ENCODE measurements at regions not wholly inside any gene's neighbourhood (a gene's known extent, or its start where the extent isn't known, plus 50 kb on each side); places are given as distances from the start of the nearest gene placed in this dataset.
"Not testable (repeated sequence)": the region's sequence is repeated elsewhere in the genome, so short reads cannot be mapped to it uniquely, and the experiment has no call there.

DNA sequence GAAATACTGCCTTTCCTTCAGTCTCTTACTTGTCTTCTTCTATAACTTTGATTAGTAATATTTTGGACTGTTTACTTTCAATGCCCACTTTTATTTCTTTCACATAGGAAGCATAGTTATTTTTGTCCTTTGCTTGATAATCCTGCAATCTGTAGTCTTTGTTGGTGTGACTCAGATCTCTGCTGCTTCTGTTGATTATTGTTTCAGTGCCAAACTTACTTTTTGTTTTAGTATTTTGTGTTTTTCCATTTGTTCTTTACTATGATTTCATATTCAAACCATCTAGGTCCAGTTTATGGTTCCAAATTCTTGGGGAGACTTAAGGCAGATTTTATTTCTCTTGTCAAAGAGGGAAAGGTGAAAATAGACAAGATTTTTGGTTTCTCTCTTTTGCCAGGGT, 399.9 kb downstream of the HLX start:
- H3K27me3 Mint-ChIP-seq (ENCODE audit: low read depth) = peaks cover 18% of the 10 kb centered on the region
- ATAC-seq (no peak), DNase-seq (no peak)

DNA sequence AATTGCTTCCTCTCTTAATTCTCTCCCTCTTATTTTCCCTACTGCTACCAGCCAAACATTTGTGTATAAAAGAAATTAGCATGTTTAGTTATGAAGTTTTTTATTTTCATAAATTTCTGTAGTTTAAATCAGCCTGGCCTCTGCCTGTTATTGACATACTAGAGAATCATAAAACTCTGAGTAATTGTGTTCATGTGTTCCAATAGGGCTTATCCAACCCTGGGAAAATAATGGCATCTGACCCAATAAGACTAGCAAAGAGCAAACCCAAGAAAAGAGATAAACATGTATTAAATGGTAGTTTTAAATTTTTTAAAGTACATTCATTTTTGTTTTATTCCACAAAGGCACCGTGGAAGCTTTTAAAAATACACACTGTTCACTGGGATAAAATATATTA, 404.3 kb downstream of the HLX start:
- H3K4me1 Mint-ChIP-seq (ENCODE audit: low read depth) = no peaks in the 10 kb centered on the region
- H3K27me3 Mint-ChIP-seq (ENCODE audit: low read depth) = peaks cover 23% of the 10 kb centered on the region
- H3K4me3 Mint-ChIP-seq = no peak overlapping the region
- ATAC-seq (no peak), DNase-seq (no peak)
- H3K36me3 Mint-ChIP-seq (ENCODE audit: insufficient read depth) = no peaks in the 10 kb centered on the region
- H3K9me3 Mint-ChIP-seq = no peaks in the 10 kb centered on the region

More for the DNA sequence above, 399.9 kb downstream of the HLX start:
- Mint-ChIP-seq H3K4me1 (ENCODE audit: low read depth) (no peaks in the 10 kb centered on the region), H3K4me3 (no peak overlapping the region), H3K9me3 (no peaks in the 10 kb centered on the region), H3K36me3 (ENCODE audit: insufficient read depth) (no peaks in the 10 kb centered on the region)

DNA sequence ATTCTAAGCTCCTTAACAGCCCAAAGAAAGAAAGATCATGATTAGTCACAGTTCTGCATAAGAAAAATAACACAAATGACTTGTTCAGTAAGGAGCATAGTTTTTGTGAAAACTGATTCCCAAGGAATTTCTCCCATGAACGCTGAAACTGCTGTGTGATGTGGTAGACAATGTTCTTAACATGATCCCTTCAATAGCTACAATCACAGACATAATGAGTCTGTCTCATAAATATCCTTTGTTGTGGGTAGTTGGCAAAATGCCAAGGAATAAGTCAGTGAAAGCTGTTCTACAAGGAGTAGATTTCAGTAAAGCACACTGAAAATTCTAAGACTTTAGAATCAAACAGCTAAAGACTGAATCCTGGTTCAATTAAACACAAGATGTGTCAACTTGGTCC, 404.8 kb downstream of the HLX start:
- Mint-ChIP-seq H3K36me3 (ENCODE audit: insufficient read depth) (no peaks in the 10 kb centered on the region), H3K4me1 (ENCODE audit: low read depth) (no peaks in the 10 kb centered on the region), H3K4me3 (no peak overlapping the region), H3K9me3 (no peaks in the 10 kb centered on the region), H3K27me3 (ENCODE audit: low read depth) (peaks cover 23% of the 10 kb centered on the region)
- DNase-seq (no peak), ATAC-seq (no peak)

DNA sequence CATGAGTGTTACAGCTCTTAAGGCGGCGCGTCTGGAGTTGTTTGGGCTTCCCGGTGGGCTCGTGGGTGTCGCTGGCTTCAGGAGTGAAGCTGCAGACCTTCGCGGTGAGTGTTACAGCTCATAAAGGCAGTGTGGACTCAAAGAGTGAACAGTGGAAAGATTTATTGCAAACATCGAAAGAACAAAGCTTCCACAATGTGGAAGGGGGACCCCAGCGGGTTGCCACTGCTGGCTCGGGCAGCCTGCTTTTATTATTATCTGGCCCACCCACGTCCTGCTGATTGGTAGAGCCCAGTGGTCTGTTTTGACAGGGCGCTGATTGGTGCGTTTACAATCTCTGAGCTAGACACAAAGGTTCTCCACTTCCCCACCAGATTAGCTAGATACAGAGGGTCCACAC, 405.7 kb downstream of the HLX start:
- not testable (repeated sequence) for H3K4me1 Mint-ChIP-seq (ENCODE audit: low read depth); DNase-seq; ATAC-seq; H3K9me3 Mint-ChIP-seq; H3K4me3 Mint-ChIP-seq; H3K36me3 Mint-ChIP-seq (ENCODE audit: insufficient read depth)
- peaks cover 23% of the 10 kb centered on the region for H3K27me3 Mint-ChIP-seq (ENCODE audit: low read depth)

DNA sequence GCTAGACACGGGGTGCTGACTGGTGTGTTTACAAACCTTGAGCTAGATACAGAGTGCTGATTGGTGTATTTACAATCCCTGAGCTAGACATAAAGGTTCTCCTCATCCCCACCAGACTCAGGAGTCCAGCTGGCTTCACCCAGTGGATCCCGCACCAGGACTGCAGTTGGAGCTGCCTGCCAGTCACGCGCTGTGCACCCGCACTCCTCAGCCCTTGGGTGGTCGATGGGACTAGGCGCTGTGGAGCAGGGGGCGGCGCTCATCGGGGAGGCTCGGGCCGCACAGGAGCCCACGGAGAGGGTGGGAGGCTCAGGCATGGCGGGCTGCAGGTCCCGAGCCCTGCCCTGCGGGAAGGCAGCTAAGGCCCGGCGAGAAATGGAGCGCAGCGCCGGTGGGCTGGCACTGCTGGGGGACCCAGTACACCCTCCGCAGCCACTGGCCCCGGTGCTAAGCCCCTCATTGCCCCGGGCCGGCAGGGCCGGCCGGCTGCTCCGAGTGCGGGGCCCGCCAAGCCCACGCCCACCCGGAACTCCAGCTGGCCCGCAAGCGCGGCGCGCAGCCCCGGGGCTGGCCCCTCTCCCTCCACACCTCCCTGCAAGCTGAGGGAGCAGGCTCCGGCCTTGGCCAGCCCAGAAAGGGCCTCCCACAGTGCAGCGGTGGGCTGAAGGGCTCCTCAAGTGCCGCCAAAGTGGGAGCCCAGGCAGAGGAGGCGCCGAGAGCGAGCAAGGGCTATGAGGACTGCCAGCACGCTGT, 406.4 kb downstream of the HLX start:
- H3K9me3 Mint-ChIP-seq; H3K36me3 Mint-ChIP-seq (ENCODE audit: insufficient read depth); DNase-seq; H3K4me3 Mint-ChIP-seq; ATAC-seq; H3K4me1 Mint-ChIP-seq (ENCODE audit: low read depth): not testable (repeated sequence)
- peaks cover 23% of the 10 kb centered on the region for H3K27me3 Mint-ChIP-seq (ENCODE audit: low read depth)

DNA sequence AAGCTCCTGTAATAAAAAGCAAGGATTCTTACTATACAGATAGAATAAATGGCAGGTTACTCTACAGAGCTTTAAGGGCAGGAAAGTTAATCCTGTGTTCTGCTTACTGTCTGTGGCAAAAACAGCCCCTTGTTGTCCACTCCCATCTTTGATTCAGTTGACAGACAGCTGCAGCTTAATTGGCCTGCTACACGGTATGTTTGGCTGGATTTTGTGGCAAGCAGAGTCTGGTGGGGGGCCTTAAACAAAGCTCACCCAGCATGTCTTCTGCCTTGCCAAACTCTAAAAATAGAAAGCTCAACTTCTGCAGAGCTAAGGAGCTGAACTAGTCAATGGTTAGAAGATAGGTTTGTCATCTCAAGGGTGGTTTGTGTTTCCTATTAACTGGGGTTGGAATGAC, 407.2 kb downstream of the HLX start:
- no peaks in the 10 kb centered on the region for H3K9me3 Mint-ChIP-seq
- H3K36me3 Mint-ChIP-seq (ENCODE audit: insufficient read depth) = no peaks in the 10 kb centered on the region
- no peak overlapping the region for H3K4me3 Mint-ChIP-seq
- DNase-seq (no peak), ATAC-seq (no peak)
- H3K27me3 Mint-ChIP-seq (ENCODE audit: low read depth) = peaks cover 21% of the 10 kb centered on the region
- H3K4me1 Mint-ChIP-seq (ENCODE audit: low read depth) = no peaks in the 10 kb centered on the region

DNA sequence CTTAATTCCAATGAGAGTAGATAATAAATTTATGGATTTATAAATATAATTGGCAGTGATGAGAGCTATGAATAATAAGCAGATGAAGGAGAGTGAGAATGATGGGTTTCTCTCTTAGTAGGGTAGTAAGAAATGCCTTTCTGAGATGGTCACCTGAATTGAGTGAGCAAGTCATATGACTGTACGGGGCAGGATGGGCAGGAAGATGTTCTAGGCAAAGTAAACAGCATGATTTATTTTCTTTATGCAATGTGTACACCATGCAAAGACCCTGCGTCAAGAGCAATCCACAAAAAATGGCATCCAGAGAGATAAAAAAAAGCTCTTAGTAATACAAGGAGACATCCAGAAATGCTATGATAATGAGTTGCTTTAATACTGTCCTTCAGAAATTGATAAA, 409.9 kb downstream of the HLX start:
- H3K9me3 Mint-ChIP-seq = no peaks in the 10 kb centered on the region
- no peaks in the 10 kb centered on the region for H3K36me3 Mint-ChIP-seq (ENCODE audit: insufficient read depth)
- DNase-seq (no peak), ATAC-seq (no peak)
- peaks cover 6% of the 10 kb centered on the region for H3K27me3 Mint-ChIP-seq (ENCODE audit: low read depth)
- H3K4me1 Mint-ChIP-seq (ENCODE audit: low read depth) = no peaks in the 10 kb centered on the region
- H3K4me3 Mint-ChIP-seq = no peak overlapping the region

DNA sequence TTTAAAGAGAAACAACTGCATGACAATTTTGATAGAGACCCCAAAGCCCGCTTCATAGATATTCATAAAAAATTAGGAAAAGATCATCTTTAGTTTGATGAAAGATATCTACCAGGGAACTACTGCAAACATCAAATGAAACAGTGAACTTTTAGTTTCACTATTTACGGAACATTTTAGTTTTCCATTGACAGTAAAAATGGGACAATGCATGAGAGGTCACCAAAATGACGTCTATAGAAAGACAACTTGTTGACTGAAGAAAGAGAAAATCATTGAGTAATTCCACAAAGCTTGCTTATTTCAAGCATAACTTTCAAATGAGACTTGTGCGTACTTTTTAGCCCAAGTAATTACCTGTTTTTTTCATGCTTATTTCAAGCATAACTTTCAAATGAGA, 411.4 kb downstream of the HLX start:
- Mint-ChIP-seq H3K4me1 (ENCODE audit: low read depth) (no peaks in the 10 kb centered on the region), H3K27me3 (ENCODE audit: low read depth) (no peaks in the 10 kb centered on the region), H3K4me3 (no peak overlapping the region), H3K9me3 (no peaks in the 10 kb centered on the region), H3K36me3 (ENCODE audit: insufficient read depth) (no peaks in the 10 kb centered on the region)
- DNase-seq (no peak), ATAC-seq (no peak)

DNA sequence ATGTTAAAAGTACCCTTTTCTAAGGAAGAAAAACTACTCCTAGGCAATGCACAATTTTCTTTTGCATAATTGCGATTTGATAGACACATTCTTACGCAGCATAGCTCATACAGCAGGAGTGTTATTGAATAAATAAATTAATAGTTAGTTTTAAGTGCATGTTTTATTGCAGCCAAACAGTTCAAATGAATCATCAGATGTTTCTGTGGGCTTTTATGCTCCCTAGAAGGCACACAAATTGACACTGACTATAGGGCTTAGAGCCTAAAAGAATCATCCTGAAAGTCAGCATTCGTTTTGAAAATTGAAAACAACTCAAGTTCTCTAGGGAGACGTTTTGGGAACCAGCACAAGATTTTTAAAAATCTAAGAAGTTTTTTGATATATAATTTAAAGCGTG, 411.9 kb downstream of the HLX start:
- ATAC-seq = no peak
- no peaks in the 10 kb centered on the region for H3K27me3 Mint-ChIP-seq (ENCODE audit: low read depth)
- H3K4me1 Mint-ChIP-seq (ENCODE audit: low read depth) = no peaks in the 10 kb centered on the region
- DNase-seq = no peak
- H3K9me3 Mint-ChIP-seq = no peaks in the 10 kb centered on the region
- H3K4me3 Mint-ChIP-seq = no peak overlapping the region
- H3K36me3 Mint-ChIP-seq (ENCODE audit: insufficient read depth) = no peaks in the 10 kb centered on the region

DNA sequence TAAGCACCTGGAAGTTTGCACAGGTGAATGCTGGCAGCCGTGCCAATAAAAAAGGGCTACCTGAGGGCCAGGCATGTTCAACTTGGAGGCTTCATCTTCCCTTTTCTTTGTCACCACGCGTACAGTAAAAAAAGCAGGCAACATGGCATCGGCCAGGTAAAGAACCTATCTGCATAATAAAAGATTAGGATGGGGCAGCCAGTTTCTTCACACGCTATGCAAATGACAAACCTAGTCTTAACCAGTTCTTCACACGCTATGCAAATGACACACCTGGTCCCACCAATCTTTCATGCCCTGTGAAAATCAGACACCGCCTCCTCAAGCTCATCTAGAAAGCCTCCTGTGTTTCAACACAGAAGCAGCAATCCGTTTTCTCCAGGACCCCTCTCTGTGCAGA, 413.4 kb downstream of the HLX start:
- Mint-ChIP-seq H3K4me1 (ENCODE audit: low read depth) (no peaks in the 10 kb centered on the region), H3K36me3 (ENCODE audit: insufficient read depth) (no peaks in the 10 kb centered on the region), H3K27me3 (ENCODE audit: low read depth) (no peaks in the 10 kb centered on the region), H3K9me3 (no peaks in the 10 kb centered on the region), H3K4me3 (no peak overlapping the region)
- DNase-seq (no peak), ATAC-seq (no peak)

DNA sequence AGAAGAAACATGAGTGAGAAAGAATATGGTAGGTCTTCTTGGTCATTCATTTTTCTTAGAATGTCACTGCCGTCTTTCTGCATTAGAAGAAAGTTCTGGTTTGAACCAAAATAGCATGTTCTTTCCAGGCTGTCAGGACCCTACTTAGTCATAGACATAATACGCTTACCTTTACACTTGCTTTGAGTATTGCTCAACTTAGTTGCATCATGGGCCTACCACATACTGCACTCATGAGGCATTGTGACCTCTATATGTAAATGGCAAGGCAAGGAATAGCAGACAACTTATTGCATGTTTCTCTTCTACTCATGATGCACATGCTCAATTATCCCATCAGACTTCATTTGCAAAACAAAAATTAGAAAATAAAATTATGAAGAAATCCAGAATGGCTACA, 415.0 kb downstream of the HLX start:
- no peaks in the 10 kb centered on the region for H3K9me3 Mint-ChIP-seq
- H3K27me3 Mint-ChIP-seq (ENCODE audit: low read depth) = no peaks in the 10 kb centered on the region
- no peak overlapping the region for H3K4me3 Mint-ChIP-seq
- ATAC-seq (no peak), DNase-seq (no peak)
- H3K4me1 Mint-ChIP-seq (ENCODE audit: low read depth) = no peaks in the 10 kb centered on the region
- H3K36me3 Mint-ChIP-seq (ENCODE audit: insufficient read depth) = no peaks in the 10 kb centered on the region

DNA sequence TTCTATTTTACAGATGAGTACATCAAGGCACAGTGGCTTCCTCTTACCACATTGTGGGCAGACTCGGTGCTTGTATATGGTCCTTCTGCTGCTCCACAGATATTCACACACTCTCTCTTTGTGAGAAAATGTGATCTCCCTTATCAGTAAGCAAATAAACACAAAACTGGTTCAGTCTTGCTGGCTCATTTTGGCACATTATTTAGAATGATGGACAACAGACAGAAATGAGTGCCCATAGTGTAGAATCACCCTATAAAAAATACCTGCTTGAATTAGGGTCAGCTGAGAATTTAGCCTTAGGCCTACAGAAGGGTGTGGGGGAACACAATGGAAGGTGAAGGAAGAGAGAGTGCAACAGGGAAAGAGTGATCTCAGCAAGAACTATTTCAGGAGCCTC, 423.1 kb downstream of the HLX start:
- Mint-ChIP-seq H3K9me3 (no peaks in the 10 kb centered on the region), H3K36me3 (ENCODE audit: insufficient read depth) (no peaks in the 10 kb centered on the region), H3K4me3 (no peak overlapping the region), H3K27me3 (ENCODE audit: low read depth) (peaks cover 14% of the 10 kb centered on the region), H3K4me1 (ENCODE audit: low read depth) (no peaks in the 10 kb centered on the region)
- ATAC-seq (no peak), DNase-seq (no peak)

DNA sequence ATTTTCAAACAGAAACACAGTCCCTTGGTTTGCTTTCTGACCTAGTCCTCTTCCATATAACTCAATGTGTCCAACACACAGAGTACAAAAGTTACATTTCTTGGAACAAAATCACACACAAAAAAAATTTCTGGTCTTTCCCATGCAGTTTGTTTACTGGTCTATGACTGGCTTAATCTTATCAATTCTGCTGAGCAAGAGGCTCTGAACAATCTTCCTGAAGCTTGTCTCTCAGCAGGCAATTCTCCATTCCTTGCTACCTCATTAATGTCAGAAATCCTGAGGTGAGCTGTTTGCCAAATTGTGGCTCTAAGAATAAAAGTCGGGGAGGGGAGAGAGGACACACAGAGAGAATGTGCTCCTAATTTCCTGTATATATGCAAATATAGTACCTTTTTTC, 423.6 kb downstream of the HLX start:
- Mint-ChIP-seq H3K9me3 (no peaks in the 10 kb centered on the region), H3K36me3 (ENCODE audit: insufficient read depth) (no peaks in the 10 kb centered on the region), H3K27me3 (ENCODE audit: low read depth) (peaks cover 14% of the 10 kb centered on the region), H3K4me3 (no peak overlapping the region), H3K4me1 (ENCODE audit: low read depth) (no peaks in the 10 kb centered on the region)
- DNase-seq (no peak), ATAC-seq (no peak)

DNA sequence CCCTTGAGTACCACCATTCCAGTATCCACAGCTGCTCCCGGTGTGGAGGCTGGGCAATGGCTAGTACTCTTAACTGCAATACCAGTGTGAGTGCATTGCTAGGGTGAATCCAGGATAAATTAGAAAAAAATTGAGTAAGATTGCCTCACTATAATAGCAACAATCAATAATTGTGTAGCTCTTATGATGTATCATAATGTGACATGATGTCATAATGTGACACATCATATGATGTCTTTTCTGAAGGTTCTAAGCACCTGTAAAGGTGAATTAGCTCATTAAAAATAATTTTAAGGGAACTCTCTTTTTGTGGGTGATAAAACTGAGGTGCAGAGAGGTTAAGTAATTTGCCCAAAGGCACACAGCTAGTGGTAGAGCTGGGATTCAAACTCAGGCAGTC, 424.4 kb downstream of the HLX start:
- no peak for DNase-seq
- Mint-ChIP-seq H3K27me3 (ENCODE audit: low read depth) (peaks cover 14% of the 10 kb centered on the region), H3K4me1 (ENCODE audit: low read depth) (no peaks in the 10 kb centered on the region), H3K9me3 (no peaks in the 10 kb centered on the region), H3K36me3 (ENCODE audit: insufficient read depth) (no peaks in the 10 kb centered on the region), H3K4me3 (no peak overlapping the region)
- ATAC-seq = no peak

DNA sequence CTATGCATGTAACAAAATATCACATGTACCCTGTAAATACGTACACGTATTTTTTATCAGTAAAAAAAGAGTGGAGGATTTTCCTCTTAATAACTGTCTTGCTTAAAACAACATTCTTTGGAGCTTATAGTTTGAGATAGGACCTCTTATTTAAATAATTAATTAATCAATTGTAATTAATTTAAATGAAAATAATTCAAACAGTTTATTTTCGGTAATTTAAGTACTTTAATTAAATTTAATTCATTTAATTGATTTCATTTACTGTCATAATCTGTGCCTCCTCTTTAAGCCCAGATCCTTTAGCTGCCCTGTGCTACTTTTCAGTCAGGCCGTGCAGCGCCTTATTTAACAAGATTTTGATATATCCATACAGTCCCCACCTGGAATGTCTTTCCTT, 427.0 kb downstream of the HLX start:
- DNase-seq (no peak), ATAC-seq (no peak)
- Mint-ChIP-seq H3K36me3 (ENCODE audit: insufficient read depth) (no peaks in the 10 kb centered on the region), H3K27me3 (ENCODE audit: low read depth) (peaks cover 14% of the 10 kb centered on the region), H3K4me3 (no peak overlapping the region), H3K4me1 (ENCODE audit: low read depth) (no peaks in the 10 kb centered on the region), H3K9me3 (no peaks in the 10 kb centered on the region)
